ENCODE measurements at regions not wholly inside any gene's neighbourhood (a gene's known extent, or its start where the extent isn't known, plus 50 kb on each side); places are given as distances from the start of the nearest gene placed in this dataset.

- peaks cover 0 to 4% of the 10 kb centered on the region in 2 experiments; a peak in 1 of 4 replicates for H3K4me1 Mint-ChIP-seq
- no peak overlapping the region for H2AFZ ChIP-seq (ENCODE audit: low read length)
Observed at GRCh38 chr5:118052503-118052902, 935.8 kb downstream of the DTWD2 start.

More at GRCh38 chr5:118052503-118052902, 935.8 kb downstream of the DTWD2 start:
- no peaks in the 10 kb centered on the region for H3K27me3 Mint-ChIP-seq (ENCODE audit: low read depth)
- Histone ChIP-seq H2BK5ac (ENCODE audit: insufficient read length, low read length) (no peak overlapping the region), H2BK12ac (ENCODE audit: insufficient read length, low read depth, low read length) (no peak overlapping the region), H4K20me1 (ENCODE audit: control insufficient read depth, insufficient read depth, insufficient read length) (no peaks in the 10 kb centered on the region), H3K9ac (ENCODE audit: extremely low read depth, insufficient read length, low read length) (no peak overlapping the region), H4K5ac (ENCODE audit: insufficient read length, low read depth, low read length) (no peak overlapping the region), H3K23me2 (ENCODE audit: insufficient read length, low read depth, low read length, poor library complexity, severe bottlenecking) (no peaks in the 10 kb centered on the region), H3K4ac (ENCODE audit: low read depth, low read length) (no peak overlapping the region), H3K27me3 (ENCODE audit: insufficient read depth, low read length) (no peaks in the 10 kb centered on the region), H2BK120ac (ENCODE audit: low read depth, low read length, poor library complexity, severe bottlenecking) (no peak overlapping the region), H2BK20ac (ENCODE audit: low read depth, low read length, poor library complexity, severe bottlenecking) (no peak overlapping the region), H4K8ac (replicated peaks; ENCODE audit: insufficient read length, low read depth, low read length) (no peak overlapping the region), H4K91ac (ENCODE audit: insufficient read length, low read depth, low read length) (no peak overlapping the region), H3K9me3 (ENCODE audit: control insufficient read depth, low read depth, low read length) (no peaks in the 10 kb centered on the region), H2AK5ac (ENCODE audit: insufficient read length, low read length) (no peak overlapping the region), H3K79me1 (ENCODE audit: insufficient read depth, low read depth, low read length, poor library complexity, severe bottlenecking) (no peaks in the 10 kb centered on the region), H2BK15ac (ENCODE audit: low read depth, low read length) (no peak overlapping the region), H3K79me2 (ENCODE audit: insufficient read depth, low read length) (no peaks in the 10 kb centered on the region), H3T11ph (ENCODE audit: low read length) (no peak overlapping the region), H3K27ac (ENCODE audit: insufficient read length, low read depth, low read length) (no peak overlapping the region), H3K14ac (ENCODE audit: insufficient read depth, low read length) (no peak overlapping the region), H3K23ac (ENCODE audit: insufficient read length, low read depth, low read length) (no peak overlapping the region), H3K56ac (ENCODE audit: insufficient read length, low read depth, low read length) (no peak overlapping the region), H3K4me1 (ENCODE audit: insufficient read depth, low read length) (no peaks in the 10 kb centered on the region), H3K4me2 (ENCODE audit: insufficient read depth, insufficient read length, low read length) (no peak overlapping the region), H3K18ac (ENCODE audit: insufficient read length, low read depth, low read length) (no peak overlapping the region)
- H3K36me3 Mint-ChIP-seq (ENCODE audit: insufficient read depth in 1 of 3, low read depth in 3 of 3), result peaks cover 0 to 9% (median 0%) of the 10 kb centered on the region in 3 experiments; a peak in 3 of 7 replicates
- peaks cover 14 to 16% of the 10 kb centered on the region in 2 experiments for H3K9me3 Mint-ChIP-seq
- no peak for TF ChIP-seq CTCF (conservative IDR thresholded peaks at IDR 0.05)
- DNase-seq, result no peak
- H3K27ac Mint-ChIP-seq, result no peak overlapping the region
- no peak overlapping the region for H3K4me3 Mint-ChIP-seq
